Esophagus muscularis mucosa (tissue), 4 donors: ENCODE measurements at regions not wholly inside any gene's neighbourhood (a gene's known extent, or its start where the extent isn't known, plus 50 kb on each side); places are given as distances from the start of the nearest gene placed in this dataset.

Experiments
- DNase-seq: peaks from one replicate; pipeline ENCODE4 v3.0.0-alpha.2; 2017; ENCODE audit errors: extremely low spot score
- H3K27ac ChIP-seq, 4 donors: fragments of 200-600 bp; sonication (generic); replicated peaks in 1 of 4; 1 replicate in 3 of 4; 2 replicates in 1 of 4; pipeline ENCODE4 v1.5.1; 2016 to 2019; ENCODE audit warnings: mild to moderate bottlenecking in 1 of 4
- H3K27me3 ChIP-seq, 4 donors: fragments of 200-600 bp; sonication (generic); one replicate each; pipeline versions ENCODE4 v1.5.1 to v1.6.0; 2016 to 2019
- H3K36me3 ChIP-seq, 4 donors: fragments of 200-600 bp; sonication (generic); one replicate each; pipeline ENCODE4 v1.5.1; 2016 to 2019
- H3K4me1 ChIP-seq, 4 donors: fragments of 200-600 bp; sonication (generic); one replicate each; pipeline ENCODE4 v1.5.1; 2016 to 2019
- H3K4me3 ChIP-seq, 4 donors: fragments of 200-600 bp; sonication (generic); 1 replicate in 2 of 4; 2 replicates in 2 of 4; pipeline ENCODE4 v1.5.1; 2016 to 2019; ENCODE audit warnings: mild to moderate bottlenecking in 4 of 4, moderate library complexity in 1 of 4
- H3K9me3 ChIP-seq, 4 donors: fragments of 200-600 bp; sonication (generic); 1 replicate in 3 of 4; 2 replicates in 1 of 4; pipeline ENCODE4 v1.5.1; 2016 to 2019
- CTCF ChIP-seq, 3 experiments: fragments of 200-600 bp in 2 of 3; fragments of 450-650 bp in 1 of 3; sonication (generic) in 2 of 3; IDR thresholded peaks; one replicate each; pipeline ENCODE4 v1.5.1; 2017 to 2019; ENCODE audit warnings: antibody characterized with exemption in 3 of 3, mild to moderate bottlenecking in 2 of 3, moderate library complexity in 1 of 3
- EP300 ChIP-seq: sonication (generic); formaldehyde crosslinking; IDR thresholded peaks from one replicate; pipeline ENCODE4 v1.6.1; 2017; ENCODE audit warnings: antibody characterized with exemption
- POLR2A ChIP-seq: fragments of 450-650 bp; IDR thresholded peaks from one replicate; pipeline ENCODE4 v1.6.1; 2017; ENCODE audit warnings: antibody characterized with exemption, moderate library complexity, mild to moderate bottlenecking, low read depth
- POLR2AphosphoS5 ChIP-seq, 2 donors: sonication (generic); formaldehyde crosslinking; IDR thresholded peaks; one replicate each; pipeline ENCODE4 v1.6.1; 2017; ENCODE audit warnings: antibody characterized with exemption in 2 of 2
- WGBS: methylation state at CpG from one replicate; pipeline ENCODE4 v1.1.5; 2018; 5-methylcytosine and 5-hydroxymethylcytosine counted together
- intact Hi-C: fragments of 100-400 bp; cut with DNase I; formaldehyde crosslinking; loops from one replicate; pipeline ENCODE4 v1.15.1; 2023

GRCh38 chr20:40148886-40149285 lies 540.1 kb downstream of the MAFB start:
- intact Hi-C loops = no loop called here
- Histone ChIP-seq H3K27ac (no peak overlapping the region), H3K4me3 (no peak overlapping the region), H3K9me3 (no peaks in the 10 kb centered on the region), H3K36me3 (no peaks in the 10 kb centered on the region), H3K4me1 (no peaks in the 10 kb centered on the region), H3K27me3 (no peaks in the 10 kb centered on the region)
- 76% methylated on average over 7 of the region's 7 CpGs for WGBS
- DNase-seq = no peak
- TF ChIP-seq EP300 = no peak
- no peak for TF ChIP-seq CTCF (IDR thresholded peaks at IDR 0.05)
- TF ChIP-seq POLR2A = no peak
- TF ChIP-seq POLR2AphosphoS5 (IDR thresholded peaks at IDR 0.05) = no peak

GRCh38 chr20:40146071-40146470 lies 543.0 kb downstream of the MAFB start:
- Histone ChIP-seq H3K9me3 (no peaks in the 10 kb centered on the region), H3K4me1 (no peaks in the 10 kb centered on the region), H3K27ac (no peak overlapping the region), H3K27me3 (no peaks in the 10 kb centered on the region), H3K4me3 (no peak overlapping the region), H3K36me3 (no peaks in the 10 kb centered on the region)
- no peak for TF ChIP-seq POLR2A
- TF ChIP-seq POLR2AphosphoS5 (IDR thresholded peaks at IDR 0.05) = no peak
- no peak for TF ChIP-seq EP300
- TF ChIP-seq CTCF (IDR thresholded peaks at IDR 0.05) = no peak
- intact Hi-C loops = no loop called here
- DNase-seq = no peak

GRCh38 chr20:40144581-40144980 lies 544.5 kb downstream of the MAFB start:
- intact Hi-C loops = no loop called here
- Histone ChIP-seq H3K9me3 (no peaks in the 10 kb centered on the region), H3K27me3 (no peaks in the 10 kb centered on the region), H3K27ac (no peak overlapping the region), H3K36me3 (no peaks in the 10 kb centered on the region), H3K4me1 (no peaks in the 10 kb centered on the region), H3K4me3 (no peak overlapping the region)
- 85% methylated on average over 4 of the region's 4 CpGs for WGBS
- no peak for DNase-seq
- TF ChIP-seq POLR2AphosphoS5 (IDR thresholded peaks at IDR 0.05) (no peak), POLR2A (no peak), EP300 (no peak), CTCF (IDR thresholded peaks at IDR 0.05) (no peak)

GRCh38 chr20:40134176-40134575 lies 554.9 kb downstream of the MAFB start:
- 67% methylated on average over 1 of the region's 1 CpG for WGBS
- Histone ChIP-seq H3K27me3 (no peaks in the 10 kb centered on the region), H3K4me3 (no peak overlapping the region), H3K27ac (no peak overlapping the region), H3K9me3 (peaks cover 0 to 12% (median 6%) of the 10 kb centered on the region in 4 donors), H3K4me1 (no peaks in the 10 kb centered on the region), H3K36me3 (no peaks in the 10 kb centered on the region)
- intact Hi-C loops = no loop called here
- no peak for TF ChIP-seq EP300
- no peak for TF ChIP-seq POLR2A
- TF ChIP-seq POLR2AphosphoS5 (IDR thresholded peaks at IDR 0.05) = no peak
- TF ChIP-seq CTCF (IDR thresholded peaks at IDR 0.05) = no peak
- no peak for DNase-seq

GRCh38 chr20:40120827-40121226 lies 568.2 kb downstream of the MAFB start:
- DNase-seq = no peak
- Histone ChIP-seq H3K36me3 (no peaks in the 10 kb centered on the region), H3K4me1 (no peaks in the 10 kb centered on the region), H3K27me3 (no peaks in the 10 kb centered on the region), H3K4me3 (no peak overlapping the region), H3K9me3 (no peaks in the 10 kb centered on the region), H3K27ac (no peak overlapping the region)
- intact Hi-C loops = no loop called here
- WGBS = 54% methylated on average over 2 of the region's 2 CpGs
- no peak for TF ChIP-seq POLR2A
- no peak for TF ChIP-seq EP300
- no peak for TF ChIP-seq CTCF (IDR thresholded peaks at IDR 0.05)
- no peak for TF ChIP-seq POLR2AphosphoS5 (IDR thresholded peaks at IDR 0.05)
